ENCODE measurements at regions not wholly inside any gene's neighbourhood (a gene's known extent, or its start where the extent isn't known, plus 50 kb on each side); places are given as distances from the start of the nearest gene placed in this dataset.

GRCh38 chr11:13168271-13168670, 109.3 kb upstream of the BMAL1 start:
- no peak for DNase-seq
- no peak overlapping the region for H2BK12ac ChIP-seq (ENCODE audit: low read length in 2 of 2)
- no peak overlapping the region for H4K8ac ChIP-seq (ENCODE audit: low read length)
- H4K91ac ChIP-seq (ENCODE audit: low read length), result no peak overlapping the region
- WGBS, result 99% methylated on average over 4 of the region's 4 CpGs
- H3K4me1 ChIP-seq (ENCODE audit: control insufficient read depth, insufficient read depth, low read depth, low read length), result peaks cover 1% of the 10 kb centered on the region
- no peak overlapping the region for H3K9ac ChIP-seq (ENCODE audit: low read length)
- no peak overlapping the region for H3K27ac ChIP-seq (ENCODE audit: low read length, poor library complexity, severe bottlenecking)
- peaks cover 0 to 8% of the 10 kb centered on the region in 2 experiments for H3K27me3 ChIP-seq (ENCODE audit: control insufficient read depth in 1 of 2, insufficient read depth in 1 of 2, low read length in 2 of 2)
- no peak overlapping the region for H2BK15ac ChIP-seq (ENCODE audit: low read depth, poor library complexity, severe bottlenecking)
- H3K14ac ChIP-seq (ENCODE audit: low read length in 2 of 2), result no peak overlapping the region
- H3K4ac ChIP-seq (ENCODE audit: low read depth in 1 of 2, low read length in 2 of 2), result no peak overlapping the region
- no peaks in the 10 kb centered on the region for H3K9me3 ChIP-seq (ENCODE audit: control insufficient read depth, low read length)
- no peak overlapping the region for H2BK5ac ChIP-seq (ENCODE audit: low read depth, low read length, poor library complexity, severe bottlenecking)
- H2AFZ ChIP-seq (ENCODE audit: low read depth, low read length), result no peak overlapping the region
- no peak overlapping the region for H3K4me2 ChIP-seq (ENCODE audit: low read length, poor library complexity, severe bottlenecking)
- no peak overlapping the region for H3K4me3 ChIP-seq (ENCODE audit: insufficient read depth in 1 of 2, low read depth in 1 of 2, low read length in 2 of 2)
- H3K36me3 ChIP-seq (ENCODE audit: control insufficient read depth in 1 of 2, insufficient read depth in 2 of 2, low read depth in 1 of 2, low read length in 2 of 2), result no peaks in the 10 kb centered on the region
- no peak overlapping the region for H2BK120ac ChIP-seq (ENCODE audit: low read depth, low read length)
- no peaks in the 10 kb centered on the region for H3K79me1 ChIP-seq (replicated peaks; ENCODE audit: low read length, poor library complexity, severe bottlenecking)
- no peak overlapping the region for H3K23ac ChIP-seq (ENCODE audit: low read length in 2 of 2)
- peak overlapping the region in 1 of 2 experiments; percentile 14 for H3K18ac ChIP-seq (ENCODE audit: low read depth in 1 of 2, low read length in 2 of 2)
- no peak overlapping the region for H2AK5ac ChIP-seq (ENCODE audit: low read length, severe bottlenecking)

- peak; percentile 65 for DNase-seq
- no peak overlapping the region for H3K4ac ChIP-seq (ENCODE audit: low read depth in 1 of 2, low read length in 2 of 2)
- no peak overlapping the region for H2BK120ac ChIP-seq (ENCODE audit: low read depth, low read length)
- H3K27ac ChIP-seq (ENCODE audit: low read length, poor library complexity, severe bottlenecking), result no peak overlapping the region
- no peak overlapping the region for H3K18ac ChIP-seq (ENCODE audit: low read depth in 1 of 2, low read length in 2 of 2)
- WGBS, result 62% methylated on average over 2 of the region's 2 CpGs
- H3K79me1 ChIP-seq (replicated peaks; ENCODE audit: low read length, poor library complexity, severe bottlenecking), result no peaks in the 10 kb centered on the region
- no peak overlapping the region for H3K9ac ChIP-seq (ENCODE audit: low read length)
- peaks cover 0 to 8% of the 10 kb centered on the region in 2 experiments for H3K27me3 ChIP-seq (ENCODE audit: control insufficient read depth in 1 of 2, insufficient read depth in 1 of 2, low read length in 2 of 2)
- H3K4me2 ChIP-seq (ENCODE audit: low read length, poor library complexity, severe bottlenecking), result no peak overlapping the region
- H4K8ac ChIP-seq (ENCODE audit: low read length), result no peak overlapping the region
- H3K4me1 ChIP-seq (ENCODE audit: control insufficient read depth, insufficient read depth, low read depth, low read length), result peaks cover 1% of the 10 kb centered on the region
- no peak overlapping the region for H2BK5ac ChIP-seq (ENCODE audit: low read depth, low read length, poor library complexity, severe bottlenecking)
- no peak overlapping the region for H3K4me3 ChIP-seq (ENCODE audit: insufficient read depth in 1 of 2, low read depth in 1 of 2, low read length in 2 of 2)
- no peaks in the 10 kb centered on the region for H3K9me3 ChIP-seq (ENCODE audit: control insufficient read depth, low read length)
- H2AFZ ChIP-seq (ENCODE audit: low read depth, low read length), result no peak overlapping the region
- no peak overlapping the region for H2AK5ac ChIP-seq (ENCODE audit: low read length, severe bottlenecking)
- no peaks in the 10 kb centered on the region for H3K36me3 ChIP-seq (ENCODE audit: control insufficient read depth in 1 of 2, insufficient read depth in 2 of 2, low read depth in 1 of 2, low read length in 2 of 2)
- H2BK12ac ChIP-seq (ENCODE audit: low read length in 2 of 2), result no peak overlapping the region
- H3K14ac ChIP-seq (ENCODE audit: low read length in 2 of 2), result no peak overlapping the region
- no peak overlapping the region for H3K23ac ChIP-seq (ENCODE audit: low read length in 2 of 2)
- no peak overlapping the region for H2BK15ac ChIP-seq (ENCODE audit: low read depth, poor library complexity, severe bottlenecking)
- H4K91ac ChIP-seq (ENCODE audit: low read length), result no peak overlapping the region
These were observed 107.9 kb upstream of the BMAL1 start for GRCh38 chr11:13169709-13170108.

- Histone ChIP-seq H3K14ac (ENCODE audit: low read length in 2 of 2) (no peak overlapping the region), H2BK12ac (ENCODE audit: low read length in 2 of 2) (no peak overlapping the region), H3K4me3 (ENCODE audit: insufficient read depth in 1 of 2, low read depth in 1 of 2, low read length in 2 of 2) (no peak overlapping the region), H2BK5ac (ENCODE audit: low read depth, low read length, poor library complexity, severe bottlenecking) (no peak overlapping the region), H2BK15ac (ENCODE audit: low read depth, poor library complexity, severe bottlenecking) (no peak overlapping the region), H2BK120ac (ENCODE audit: low read depth, low read length) (no peak overlapping the region), H3K36me3 (ENCODE audit: control insufficient read depth in 1 of 2, insufficient read depth in 2 of 2, low read depth in 1 of 2, low read length in 2 of 2) (no peaks in the 10 kb centered on the region), H3K4me2 (ENCODE audit: low read length, poor library complexity, severe bottlenecking) (no peak overlapping the region), H2AK5ac (ENCODE audit: low read length, severe bottlenecking) (no peak overlapping the region), H4K8ac (ENCODE audit: low read length) (no peak overlapping the region), H3K27me3 (ENCODE audit: control insufficient read depth in 1 of 2, insufficient read depth in 1 of 2, low read length in 2 of 2) (peaks cover 0 to 3% of the 10 kb centered on the region in 2 experiments), H3K23ac (ENCODE audit: low read length in 2 of 2) (no peak overlapping the region), H3K79me1 (replicated peaks; ENCODE audit: low read length, poor library complexity, severe bottlenecking) (no peaks in the 10 kb centered on the region), H2AFZ (ENCODE audit: low read depth, low read length) (no peak overlapping the region), H3K4ac (ENCODE audit: low read depth in 1 of 2, low read length in 2 of 2) (no peak overlapping the region), H3K4me1 (ENCODE audit: control insufficient read depth, insufficient read depth, low read depth, low read length) (peaks cover 1% of the 10 kb centered on the region), H3K9me3 (ENCODE audit: control insufficient read depth, low read length) (no peaks in the 10 kb centered on the region), H4K91ac (ENCODE audit: low read length) (no peak overlapping the region), H3K18ac (ENCODE audit: low read depth in 1 of 2, low read length in 2 of 2) (no peak overlapping the region), H3K9ac (ENCODE audit: low read length) (no peak overlapping the region), H3K27ac (ENCODE audit: low read length, poor library complexity, severe bottlenecking) (no peak overlapping the region)
- 68% methylated on average over 5 of the region's 6 CpGs for WGBS
- DNase-seq, result no peak
These were observed 103.5 kb upstream of the BMAL1 start for GRCh38 chr11:13174090-13174489.

GRCh38 chr11:13183094-13183825, 94.3 kb upstream of the BMAL1 start:
- no peak overlapping the region for H3K23ac ChIP-seq (ENCODE audit: low read length in 2 of 2)
- no peak overlapping the region for H3K18ac ChIP-seq (ENCODE audit: low read depth in 1 of 2, low read length in 2 of 2)
- peak overlapping the region; percentile 36 for H3K27ac ChIP-seq (ENCODE audit: low read length, poor library complexity, severe bottlenecking)
- peaks cover 23% of the 10 kb centered on the region for H3K9me3 ChIP-seq (ENCODE audit: control insufficient read depth, low read length)
- H2BK12ac ChIP-seq (ENCODE audit: low read length in 2 of 2), result no peak overlapping the region
- no peak overlapping the region for H2AK5ac ChIP-seq (ENCODE audit: low read length, severe bottlenecking)
- H3K4me1 ChIP-seq (ENCODE audit: control insufficient read depth, insufficient read depth, low read depth, low read length), result no peaks in the 10 kb centered on the region
- no peak overlapping the region for H4K91ac ChIP-seq (ENCODE audit: low read length)
- peak overlapping the region in 1 of 2 experiments; percentile 64 for H3K4me3 ChIP-seq (ENCODE audit: insufficient read depth in 1 of 2, low read depth in 1 of 2, low read length in 2 of 2)
- no peak overlapping the region for H3K4ac ChIP-seq (ENCODE audit: low read depth in 1 of 2, low read length in 2 of 2)
- H3K4me2 ChIP-seq (ENCODE audit: low read length, poor library complexity, severe bottlenecking), result peak overlapping the region; percentile 62
- no peaks in the 10 kb centered on the region for H3K27me3 ChIP-seq (ENCODE audit: control insufficient read depth in 1 of 2, insufficient read depth in 1 of 2, low read length in 2 of 2)
- H2BK120ac ChIP-seq (ENCODE audit: low read depth, low read length), result no peak overlapping the region
- H3K9ac ChIP-seq (ENCODE audit: low read length), result peak overlapping the region; percentile 71
- 60% methylated on average over 1 of the region's 6 CpGs for WGBS
- no peak overlapping the region for H4K8ac ChIP-seq (ENCODE audit: low read length)
- DNase-seq, result peak; percentile 52
- no peaks in the 10 kb centered on the region for H3K79me1 ChIP-seq (replicated peaks; ENCODE audit: low read length, poor library complexity, severe bottlenecking)
- no peak overlapping the region for H2BK5ac ChIP-seq (ENCODE audit: low read depth, low read length, poor library complexity, severe bottlenecking)
- no peak overlapping the region for H3K14ac ChIP-seq (ENCODE audit: low read length in 2 of 2)
- H2AFZ ChIP-seq (ENCODE audit: low read depth, low read length), result no peak overlapping the region
- H3K36me3 ChIP-seq (ENCODE audit: control insufficient read depth in 1 of 2, insufficient read depth in 2 of 2, low read depth in 1 of 2, low read length in 2 of 2), result no peaks in the 10 kb centered on the region
- H2BK15ac ChIP-seq (ENCODE audit: low read depth, poor library complexity, severe bottlenecking), result no peak overlapping the region
